Epithelial cell of proximal tubule (primary cell): ENCODE measurements at regions not wholly inside any gene's neighbourhood (a gene's known extent, or its start where the extent isn't known, plus 50 kb on each side); places are given as distances from the start of the nearest gene placed in this dataset.

Experiments used
- DNase-seq: peaks from one replicate; pipeline ENCODE4 v3.0.0-alpha.2; 2011; ENCODE audit warnings: low read depth
- H3K4me3 ChIP-seq: 2 replicates; pipeline ENCODE4 v1.5.1; 2011; ENCODE audit warnings: low read depth, mild to moderate bottlenecking, low read length
- TF ChIP-seq, protein P1 (sequence below): conservative IDR thresholded peaks from 2 replicates; pipeline ENCODE4 v1.5.1; 2012; ENCODE audit warnings: low read depth, mild to moderate bottlenecking, low read length

DNA sequence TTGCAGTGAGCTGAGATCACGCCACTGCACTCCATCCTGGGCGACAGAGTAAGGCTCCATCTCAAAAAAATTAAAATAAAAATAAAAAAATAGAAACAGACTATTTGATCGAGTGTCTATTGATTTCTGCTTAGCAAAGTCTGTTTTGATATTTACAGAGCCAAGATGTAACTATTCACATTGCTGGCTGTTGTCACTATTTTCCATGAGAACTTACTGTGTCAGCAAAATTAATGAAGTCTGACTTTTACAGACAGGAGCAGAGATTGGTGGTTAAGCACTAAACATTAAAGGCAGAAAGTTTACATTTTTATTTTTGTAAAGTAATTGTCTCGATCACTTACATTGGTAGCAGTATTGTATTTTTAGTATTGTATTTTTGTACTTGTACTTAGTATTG lies 85.0 kb upstream of the CCDC28A start:
- no peak for DNase-seq
- TF ChIP-seq, protein P1, sequence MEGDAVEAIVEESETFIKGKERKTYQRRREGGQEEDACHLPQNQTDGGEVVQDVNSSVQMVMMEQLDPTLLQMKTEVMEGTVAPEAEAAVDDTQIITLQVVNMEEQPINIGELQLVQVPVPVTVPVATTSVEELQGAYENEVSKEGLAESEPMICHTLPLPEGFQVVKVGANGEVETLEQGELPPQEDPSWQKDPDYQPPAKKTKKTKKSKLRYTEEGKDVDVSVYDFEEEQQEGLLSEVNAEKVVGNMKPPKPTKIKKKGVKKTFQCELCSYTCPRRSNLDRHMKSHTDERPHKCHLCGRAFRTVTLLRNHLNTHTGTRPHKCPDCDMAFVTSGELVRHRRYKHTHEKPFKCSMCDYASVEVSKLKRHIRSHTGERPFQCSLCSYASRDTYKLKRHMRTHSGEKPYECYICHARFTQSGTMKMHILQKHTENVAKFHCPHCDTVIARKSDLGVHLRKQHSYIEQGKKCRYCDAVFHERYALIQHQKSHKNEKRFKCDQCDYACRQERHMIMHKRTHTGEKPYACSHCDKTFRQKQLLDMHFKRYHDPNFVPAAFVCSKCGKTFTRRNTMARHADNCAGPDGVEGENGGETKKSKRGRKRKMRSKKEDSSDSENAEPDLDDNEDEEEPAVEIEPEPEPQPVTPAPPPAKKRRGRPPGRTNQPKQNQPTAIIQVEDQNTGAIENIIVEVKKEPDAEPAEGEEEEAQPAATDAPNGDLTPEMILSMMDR, result no peak
- no peak overlapping the region for H3K4me3 ChIP-seq

DNA sequence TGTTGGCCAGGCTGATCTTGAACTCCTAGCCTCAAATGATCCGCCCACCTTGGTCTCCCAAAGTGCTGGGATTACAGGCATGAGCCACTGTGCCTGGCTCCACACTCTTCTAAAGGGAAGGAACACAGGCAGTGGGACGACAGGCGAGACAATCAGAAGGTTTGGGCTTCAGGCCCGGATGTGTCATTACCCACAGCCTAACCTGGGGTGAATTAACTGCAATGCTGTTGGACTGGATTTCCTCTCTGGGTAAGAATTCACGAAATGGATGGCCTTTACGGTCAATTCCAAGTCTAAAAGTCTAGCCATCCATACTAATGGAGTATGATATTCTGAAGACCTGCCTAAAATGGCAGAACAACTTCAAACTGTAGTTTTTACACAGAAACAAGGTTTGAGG lies 83.7 kb upstream of the CCDC28A start:
- DNase-seq, result no peak
- TF ChIP-seq, protein P1, result no peak
- H3K4me3 ChIP-seq, result no peak overlapping the region

DNA sequence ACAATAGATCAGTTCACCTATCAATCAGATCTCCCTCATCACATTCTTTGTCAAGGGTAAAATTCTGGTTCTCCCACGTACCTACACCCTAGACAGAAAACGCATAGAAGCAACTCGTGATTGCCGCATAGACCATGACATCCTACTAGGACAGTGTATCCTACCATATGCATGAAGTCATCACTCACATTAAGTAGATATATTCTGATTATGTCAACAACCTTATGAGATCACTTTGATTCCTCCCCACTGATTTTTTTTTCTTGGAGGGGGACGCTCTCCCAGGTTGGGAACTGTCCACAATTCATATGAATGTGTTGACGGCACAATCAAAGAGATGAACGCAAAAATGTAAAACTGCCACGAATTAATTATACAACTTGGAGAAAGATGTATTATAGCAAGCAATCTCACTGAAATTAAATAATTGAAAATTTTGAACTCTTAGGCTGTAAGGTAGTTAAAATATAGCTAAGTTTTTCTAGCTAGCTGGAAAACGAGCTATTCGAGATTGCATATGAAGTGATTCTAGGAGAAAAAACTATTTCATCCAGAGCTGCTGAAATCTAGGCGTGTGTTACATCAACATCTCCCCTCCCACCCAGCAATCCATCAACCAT lies 82.5 kb upstream of the CCDC28A start:
- no peak for DNase-seq
- H3K4me3 ChIP-seq, result peak overlapping the region; percentile 87
- TF ChIP-seq, protein P1, result no peak

DNA sequence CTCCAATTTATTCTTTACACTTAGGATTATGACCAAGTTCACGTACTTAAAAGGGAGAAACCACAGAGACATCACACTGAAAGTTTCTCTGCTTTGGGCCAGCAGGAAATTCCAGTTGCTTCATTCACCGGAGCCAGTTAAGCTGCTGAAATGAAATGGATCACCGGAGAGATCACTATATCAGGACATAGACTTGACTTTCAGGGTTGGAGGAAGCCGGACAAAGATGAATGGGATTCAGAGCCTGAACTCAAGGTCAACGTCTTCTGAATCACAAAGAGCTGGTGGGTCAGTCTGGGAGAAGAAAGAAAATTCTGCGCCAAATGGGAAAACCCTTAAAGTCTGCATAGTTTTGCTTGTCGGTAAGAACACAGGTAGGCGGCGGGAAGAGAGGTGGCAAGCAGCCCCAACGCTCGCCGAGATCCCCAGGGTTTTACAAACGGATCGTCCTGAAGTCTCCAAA lies 81.9 kb upstream of the CCDC28A start:
- peak overlapping the region; percentile 87 for H3K4me3 ChIP-seq
- peak; percentile 53 for DNase-seq
- TF ChIP-seq, protein P1, result no peak

DNA sequence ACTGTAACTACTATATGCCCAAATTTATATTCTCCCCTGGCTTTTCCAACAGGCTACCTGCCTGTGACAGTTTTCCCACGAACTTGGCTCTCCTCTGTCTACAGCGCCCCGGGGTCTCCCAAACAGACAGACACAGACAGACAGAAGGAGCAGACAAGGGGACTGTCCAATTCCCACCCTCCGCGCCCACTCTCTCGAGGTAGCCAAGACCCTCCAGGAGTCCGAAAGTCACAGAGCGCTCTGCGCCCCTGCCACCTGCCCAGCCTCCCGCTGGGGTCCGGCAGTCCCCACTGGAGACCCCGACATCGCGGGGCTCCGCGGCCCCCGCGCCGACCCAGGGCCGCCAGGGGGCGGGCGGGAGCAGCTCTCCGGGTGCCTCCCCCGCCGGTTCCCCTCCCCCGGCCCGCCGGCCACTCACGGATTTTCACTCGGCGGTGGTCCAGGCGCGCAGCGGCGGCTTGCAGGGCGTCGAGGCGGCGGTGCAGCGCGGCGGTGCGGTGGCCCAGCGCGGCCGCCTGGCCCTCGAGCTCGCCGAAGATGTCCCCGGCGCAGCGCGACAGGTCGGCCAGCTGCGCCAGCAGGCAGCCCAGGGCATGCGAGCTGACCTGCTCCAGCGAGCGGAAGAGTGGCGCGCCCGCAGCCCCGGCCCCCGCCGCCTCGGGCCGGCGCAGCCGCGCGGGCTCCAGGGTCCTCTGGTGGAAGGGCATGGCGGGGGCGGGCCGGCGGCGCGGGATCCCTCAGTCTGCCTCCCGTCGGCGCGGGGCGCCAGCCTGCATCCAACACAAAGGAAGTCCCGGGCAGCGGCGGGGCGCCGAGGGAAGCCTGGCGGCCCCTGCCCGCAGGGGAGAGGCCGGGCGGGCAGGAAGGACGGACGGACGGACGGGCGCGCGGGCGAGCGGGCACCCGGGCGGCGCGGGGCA lies 81.3 kb upstream of the CCDC28A start:
- TF ChIP-seq, protein P1, result peak; percentile 72
- DNase-seq, result no peak

DNA sequence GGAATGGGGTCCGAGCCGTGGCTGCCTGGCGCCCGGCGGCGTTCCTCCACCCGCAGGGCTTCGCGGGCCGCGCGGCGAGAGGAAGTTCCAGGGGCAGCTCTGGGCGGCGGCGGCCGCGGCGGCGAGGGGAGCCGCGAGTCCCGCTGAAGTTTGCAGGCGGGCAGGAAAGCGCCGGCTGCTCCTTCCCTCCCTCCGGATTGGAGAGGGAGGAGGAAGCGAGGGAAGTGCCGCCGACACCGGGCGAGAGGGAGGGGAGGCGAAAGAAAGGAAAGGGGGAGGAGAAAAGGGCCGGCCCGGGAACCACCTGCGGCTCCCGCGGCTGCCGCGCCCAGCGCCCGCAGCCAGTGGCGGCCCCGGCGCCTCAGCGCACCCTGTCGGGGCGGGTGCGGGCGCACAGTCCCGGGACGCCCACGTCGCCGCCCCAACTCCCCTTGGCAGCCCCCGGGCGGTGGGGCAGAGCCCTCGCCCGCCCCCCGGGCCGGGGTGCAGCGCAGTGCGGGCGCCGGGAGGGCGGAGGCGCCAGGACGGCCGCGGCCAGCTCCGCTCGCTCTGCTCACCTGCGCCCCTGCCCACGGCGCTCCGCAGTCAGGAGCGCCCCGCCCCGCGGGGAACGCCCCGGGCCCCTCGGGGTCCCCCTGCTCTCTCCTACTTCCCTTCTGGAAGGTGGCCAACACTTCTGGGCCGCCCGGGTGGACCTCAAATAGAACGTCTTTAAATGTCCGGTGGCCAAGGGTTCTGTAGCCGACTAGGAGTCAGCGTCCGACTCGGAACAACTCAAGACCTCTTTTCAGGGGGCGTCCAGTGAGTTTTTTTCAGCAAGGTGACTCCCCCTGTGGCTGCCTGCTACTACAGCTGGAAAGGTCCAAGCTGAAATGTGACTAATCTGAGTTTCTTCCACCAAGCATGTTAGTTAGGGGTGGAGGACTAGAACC lies 80.3 kb upstream of the CCDC28A start:
- peak overlapping the region; percentile 87 for H3K4me3 ChIP-seq
- no peak for DNase-seq
- TF ChIP-seq, protein P1, result no peak

More for the DNA sequence above, 81.3 kb upstream of the CCDC28A start:
- H3K4me3 ChIP-seq, result peak overlapping the region; percentile 87
